ENCODE measurements at regions not wholly inside any gene's neighbourhood (a gene's known extent, or its start where the extent isn't known, plus 50 kb on each side); places are given as distances from the start of the nearest gene placed in this dataset.

- Histone ChIP-seq H3K4me3 (ENCODE audit: low read depth, low read length) (no peak overlapping the region), H3K27me3 (ENCODE audit: control insufficient read depth, insufficient read depth, low read length) (peaks cover 6% of the 10 kb centered on the region), H3K36me3 (ENCODE audit: control insufficient read depth, insufficient read depth, low read length) (no peaks in the 10 kb centered on the region)
- peak; percentile 55 for TF ChIP-seq CTCF (IDR thresholded peaks at IDR 0.05; ENCODE audit: insufficient read depth, low read length, poor library complexity, severe bottlenecking)
- DNase-seq (ENCODE audit: low read depth), result peak; percentile 4
These were observed 147.6 kb downstream of the IL20RB start for GRCh38 chr3:137105277-137105977.

GRCh38 chr3:137106612-137107240 is 148.9 kb downstream of the IL20RB start:
- H3K36me3 ChIP-seq (ENCODE audit: control insufficient read depth, insufficient read depth, low read length), result no peaks in the 10 kb centered on the region
- TF ChIP-seq CTCF (IDR thresholded peaks at IDR 0.05; ENCODE audit: insufficient read depth, low read length, poor library complexity, severe bottlenecking), result no peak
- DNase-seq (ENCODE audit: low read depth), result no peak
- no peak overlapping the region for H3K4me3 ChIP-seq (ENCODE audit: low read depth, low read length)
- peaks cover 6% of the 10 kb centered on the region for H3K27me3 ChIP-seq (ENCODE audit: control insufficient read depth, insufficient read depth, low read length)

DNA sequence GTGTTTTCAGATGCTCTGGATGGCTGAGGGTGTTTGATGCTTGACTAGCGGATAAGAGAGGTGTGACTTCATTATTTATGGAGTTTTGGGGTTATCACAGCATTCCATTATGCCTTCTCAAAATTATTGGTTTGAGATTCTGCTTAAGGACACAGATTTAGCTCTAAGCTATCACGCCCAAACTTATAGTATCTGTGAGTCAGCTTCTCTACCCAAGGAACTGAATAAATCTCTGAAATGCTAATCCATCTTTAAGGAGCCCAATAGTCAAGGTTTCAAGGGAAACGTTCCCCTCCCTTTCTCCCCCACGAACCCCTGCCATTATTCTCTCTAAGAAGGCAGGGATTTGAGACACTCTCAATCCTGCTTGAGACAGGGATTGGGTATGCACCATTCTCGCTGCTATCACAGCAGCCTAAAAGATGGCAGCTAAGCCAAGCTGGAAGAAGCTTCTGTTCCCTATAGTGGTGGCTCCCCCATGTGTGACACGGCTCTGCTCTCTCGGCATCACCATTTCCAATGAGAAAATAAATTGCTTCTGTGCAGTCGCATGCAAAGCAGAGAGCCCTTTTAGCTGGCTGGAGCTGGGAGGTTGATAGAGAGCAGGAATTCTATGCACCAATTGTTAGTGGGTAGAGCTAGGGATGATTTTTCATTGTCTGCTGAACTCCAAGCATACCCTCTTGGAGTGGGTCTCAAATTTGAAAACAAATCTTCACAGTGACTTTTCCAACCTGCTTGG is 151.1 kb downstream of the IL20RB start:
- no peaks in the 10 kb centered on the region for H3K36me3 ChIP-seq (ENCODE audit: control insufficient read depth, insufficient read depth, low read length)
- no peak for DNase-seq (ENCODE audit: low read depth)
- TF ChIP-seq CTCF (IDR thresholded peaks at IDR 0.05; ENCODE audit: insufficient read depth, low read length, poor library complexity, severe bottlenecking), result no peak
- peaks cover 6% of the 10 kb centered on the region for H3K27me3 ChIP-seq (ENCODE audit: control insufficient read depth, insufficient read depth, low read length)
- H3K4me3 ChIP-seq (ENCODE audit: low read depth, low read length), result no peak overlapping the region

DNA sequence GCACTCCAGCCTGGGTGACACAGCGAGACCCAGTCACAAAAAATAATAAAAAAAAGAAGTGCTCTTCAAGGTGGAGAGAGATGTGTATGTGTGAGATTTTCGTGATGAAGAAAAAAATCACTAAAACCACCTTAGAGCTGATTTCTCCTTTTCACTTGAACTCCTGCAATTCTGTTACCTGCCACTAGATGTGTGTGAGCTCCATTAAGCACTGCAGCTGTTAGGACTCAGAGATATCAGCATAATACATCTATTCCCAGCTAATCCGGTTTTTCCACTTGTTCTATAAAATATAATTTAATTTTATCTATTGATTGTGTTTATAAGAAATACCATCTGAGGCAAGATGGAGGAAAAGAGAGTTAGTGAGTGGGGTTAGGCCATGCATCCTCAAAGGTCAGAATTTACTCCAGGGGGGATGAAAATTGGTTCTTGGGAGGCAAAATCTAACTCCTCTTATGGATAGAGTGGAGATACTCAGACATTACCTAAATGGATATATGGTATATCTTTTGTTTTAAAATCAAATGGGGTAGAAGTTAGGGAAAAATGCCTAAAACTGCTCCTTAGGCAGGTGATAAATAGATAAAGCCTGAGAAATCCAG is 152.7 kb downstream of the IL20RB start:
- Histone ChIP-seq H3K27me3 (ENCODE audit: control insufficient read depth, insufficient read depth, low read length) (peaks cover 6% of the 10 kb centered on the region), H3K36me3 (ENCODE audit: control insufficient read depth, insufficient read depth, low read length) (no peaks in the 10 kb centered on the region), H3K4me3 (ENCODE audit: low read depth, low read length) (no peak overlapping the region)
- peak; percentile 2 for DNase-seq (ENCODE audit: low read depth)
- TF ChIP-seq CTCF (IDR thresholded peaks at IDR 0.05; ENCODE audit: insufficient read depth, low read length, poor library complexity, severe bottlenecking), result peak; percentile 80

- no peak for DNase-seq (ENCODE audit: low read depth)
- no peak for TF ChIP-seq CTCF (IDR thresholded peaks at IDR 0.05; ENCODE audit: insufficient read depth, low read length, poor library complexity, severe bottlenecking)
- Histone ChIP-seq H3K36me3 (ENCODE audit: control insufficient read depth, insufficient read depth, low read length) (no peaks in the 10 kb centered on the region), H3K4me3 (ENCODE audit: low read depth, low read length) (no peak overlapping the region), H3K27me3 (ENCODE audit: control insufficient read depth, insufficient read depth, low read length) (peaks cover 6% of the 10 kb centered on the region)
These were observed 153.7 kb downstream of the IL20RB start for GRCh38 chr3:137111497-137111896.
